H4 (cell line): ENCODE measurements at regions not wholly inside any gene's neighbourhood (a gene's known extent, or its start where the extent isn't known, plus 50 kb on each side); places are given as distances from the start of the nearest gene placed in this dataset.
"Not testable (repeated sequence)": the region's sequence is repeated elsewhere in the genome, so short reads cannot be mapped to it uniquely, and the experiment has no call there.

ENCODE experiments used
- DNase-seq: peaks from one replicate; pipeline ENCODE4 v3.0.0-alpha.2; 2015; ENCODE audit warnings: low spot score

- no peak for DNase-seq
Observed at GRCh38 chrX:34270434-34270833, 138.3 kb upstream of the FAM47A start.

- DNase-seq: peak; percentile 4
Observed at GRCh38 chrX:34238896-34239295, 106.8 kb upstream of the FAM47A start.

GRCh38 chrX:34230156-34230555, 98.0 kb upstream of the FAM47A start:
- not testable (repeated sequence) for DNase-seq

GRCh38 chrX:34227804-34228203, 95.7 kb upstream of the FAM47A start:
- DNase-seq: no peak

GRCh38 chrX:34223574-34223973, 91.5 kb upstream of the FAM47A start:
- no peak for DNase-seq

GRCh38 chrX:34218063-34218462, 85.9 kb upstream of the FAM47A start:
- peak; percentile 35 for DNase-seq

- DNase-seq: peak; percentile 2
Observed at GRCh38 chrX:34197946-34198345, 65.8 kb upstream of the FAM47A start.
